HEK293 (cell line): ENCODE measurements at regions not wholly inside any gene's neighbourhood (a gene's known extent, or its start where the extent isn't known, plus 50 kb on each side); places are given as distances from the start of the nearest gene placed in this dataset.
"Not testable (repeated sequence)": the region's sequence is repeated elsewhere in the genome, so short reads cannot be mapped to it uniquely, and the experiment has no call there.

Experiments used
- CTCF ChIA-PET: fragments of 350-600 bp; formaldehyde crosslinking; extraction: SDS; loops from one replicate; lab custom pipeline; 2021; ENCODE audit warnings: antibody characterized with exemption; lab: Yijun Ruan, JAX
- POLR2A ChIA-PET: fragments of 300-600 bp; formaldehyde crosslinking; extraction: SDS; loops from one replicate; lab custom pipeline; 2020; ENCODE audit warnings: antibody characterized with exemption, inconsistent platforms; lab: Yijun Ruan, JAX
- H3K27ac ChIP-seq: fragments of 200-500 bp; sonication (Bioruptor generic); 2 replicates; pipeline ENCODE4 v1.5.1; 2014; ENCODE audit warnings: low read depth, low read length, control low read depth, inconsistent platforms; ENCODE audit errors: extremely low read depth
- H3K36me3 ChIP-seq, 2 experiments: fragments of 200-500 bp in 1 of 2; sonication (Bioruptor generic) in 1 of 2; 1 replicate in 1 of 2; 2 replicates in 1 of 2; pipeline ENCODE4 v1.5.1; 2014 to 2017; ENCODE audit warnings: inconsistent platforms in 2 of 2, low read length in 2 of 2; ENCODE audit not compliant: control insufficient read depth in 2 of 2, insufficient read depth in 1 of 2
- H3K4me1 ChIP-seq: fragments of 200-500 bp; sonication (Bioruptor generic); 2 replicates; pipeline ENCODE4 v1.5.1; 2014; ENCODE audit warnings: mild to moderate bottlenecking, low read length, inconsistent platforms; ENCODE audit not compliant: control insufficient read depth, insufficient read depth
- H3K4me3 ChIP-seq: 2 replicates; pipeline ENCODE4 v1.5.1; 2011; ENCODE audit warnings: low read depth, mild to moderate bottlenecking, control low read depth, low read length, moderate library complexity
- H3K9me3 ChIP-seq: fragments of 200-500 bp; sonication (Bioruptor generic); 2 replicates; pipeline ENCODE4 v1.5.1; 2014; ENCODE audit warnings: low read depth, low read length, inconsistent platforms; ENCODE audit not compliant: control insufficient read depth, insufficient read depth
- BCL11B ChIP-seq: fragments of 450-650 bp; formaldehyde crosslinking; IDR thresholded peaks from 2 replicates; pipeline ENCODE4 v1.5.1; 2016; ENCODE audit warnings: low read depth, missing biosample characterization, missing genetic modification characterization
- GLIS2 ChIP-seq: fragments of 450-650 bp; formaldehyde crosslinking; IDR thresholded peaks from 2 replicates; pipeline ENCODE4 v1.5.1; 2016; ENCODE audit warnings: missing biosample characterization, missing genetic modification characterization
- KLF8 ChIP-seq: fragments of 450-650 bp; formaldehyde crosslinking; IDR thresholded peaks from 2 replicates; pipeline ENCODE4 v1.5.1; 2016; ENCODE audit warnings: missing biosample characterization, missing genetic modification characterization
- MZF1 ChIP-seq: fragments of 450-650 bp; formaldehyde crosslinking; IDR thresholded peaks from 2 replicates; pipeline ENCODE4 v1.5.1; 2017; ENCODE audit warnings: missing biosample characterization, missing genetic modification characterization, borderline replicate concordance
- OSR2 ChIP-seq: fragments of 450-650 bp; formaldehyde crosslinking; IDR thresholded peaks from 2 replicates; pipeline ENCODE4 v1.5.1; 2016; ENCODE audit warnings: missing biosample characterization, missing genetic modification characterization
- OVOL3 ChIP-seq: fragments of 450-650 bp; formaldehyde crosslinking; IDR thresholded peaks from 2 replicates; pipeline ENCODE4 v1.5.1; 2016; ENCODE audit warnings: missing biosample characterization, missing genetic modification characterization
- PRDM2 ChIP-seq: fragments of 450-650 bp; formaldehyde crosslinking; IDR thresholded peaks from 2 replicates; pipeline ENCODE4 v1.5.1; 2016; ENCODE audit warnings: missing biosample characterization, missing genetic modification characterization, borderline replicate concordance
- RBAK ChIP-seq: fragments of 450-650 bp; formaldehyde crosslinking; IDR thresholded peaks from 2 replicates; pipeline ENCODE4 v1.5.1; 2016; ENCODE audit warnings: missing biosample characterization, missing genetic modification characterization
- ZBTB44 ChIP-seq: fragments of 450-650 bp; IDR thresholded peaks from 2 replicates; pipeline ENCODE4 v1.5.1; 2018; ENCODE audit warnings: missing biosample characterization, mild to moderate bottlenecking, missing genetic modification characterization
- ZFP41 ChIP-seq: fragments of 450-650 bp; formaldehyde crosslinking; IDR thresholded peaks from 2 replicates; pipeline ENCODE4 v1.5.1; 2016; ENCODE audit warnings: missing biosample characterization, missing genetic modification characterization, borderline replicate concordance
- ZNF133 ChIP-seq: fragments of 450-650 bp; formaldehyde crosslinking; IDR thresholded peaks from 2 replicates; pipeline ENCODE4 v1.5.1; 2016; ENCODE audit warnings: missing biosample characterization, missing genetic modification characterization
- ZNF169 ChIP-seq: fragments of 450-650 bp; formaldehyde crosslinking; IDR thresholded peaks from 2 replicates; pipeline ENCODE4 v1.5.1; 2016; ENCODE audit warnings: missing biosample characterization, missing genetic modification characterization
- ZNF266 ChIP-seq: fragments of 450-650 bp; formaldehyde crosslinking; IDR thresholded peaks from 2 replicates; pipeline ENCODE4 v1.5.1; 2016; ENCODE audit warnings: missing biosample characterization, missing genetic modification characterization, low read depth
- ZNF426 ChIP-seq: fragments of 450-650 bp; formaldehyde crosslinking; IDR thresholded peaks from 2 replicates; pipeline ENCODE4 v1.5.1; 2017; ENCODE audit warnings: missing biosample characterization, missing genetic modification characterization, mild to moderate bottlenecking, inconsistent platforms, moderate library complexity
- ZNF585B ChIP-seq: fragments of 450-650 bp; formaldehyde crosslinking; IDR thresholded peaks from 2 replicates; pipeline ENCODE4 v1.5.1; 2016; ENCODE audit warnings: missing biosample characterization, missing genetic modification characterization
- ZNF629 ChIP-seq: fragments of 450-650 bp; formaldehyde crosslinking; IDR thresholded peaks from 2 replicates; pipeline ENCODE4 v1.5.1; 2017; ENCODE audit warnings: missing biosample characterization, missing genetic modification characterization
- ZNF677 ChIP-seq: fragments of 450-650 bp; IDR thresholded peaks from 2 replicates; pipeline ENCODE4 v1.5.0; 2018; ENCODE audit warnings: missing biosample characterization, mild to moderate bottlenecking, missing genetic modification characterization, moderate library complexity
- ZNF701 ChIP-seq: fragments of 450-650 bp; formaldehyde crosslinking; IDR thresholded peaks from 2 replicates; pipeline ENCODE4 v1.5.1; 2016; ENCODE audit warnings: missing biosample characterization, missing genetic modification characterization
- ZNF707 ChIP-seq: fragments of 450-650 bp; formaldehyde crosslinking; IDR thresholded peaks from 2 replicates; pipeline ENCODE4 v1.5.1; 2016; ENCODE audit warnings: missing biosample characterization, missing genetic modification characterization
- ZNF747 ChIP-seq: fragments of 450-650 bp; formaldehyde crosslinking; IDR thresholded peaks from 2 replicates; pipeline ENCODE4 v1.5.1; 2016; ENCODE audit warnings: missing biosample characterization, missing genetic modification characterization

- ChIA-PET CTCF (no interaction called here), POLR2A (no interaction called here)
- Histone ChIP-seq H3K9me3 (no peaks in the 10 kb centered on the region), H3K4me3 (no peak overlapping the region), H3K4me1 (no peaks in the 10 kb centered on the region), H3K27ac (no peak overlapping the region), H3K36me3 (no peaks in the 10 kb centered on the region)
- TF ChIP-seq OVOL3 (tag by site-specific recombination): no peak
- TF ChIP-seq ZBTB44 (tag by site-specific recombination): no peak
- TF ChIP-seq ZNF747 (tag by site-specific recombination): no peak
- TF ChIP-seq PRDM2 (tag by site-specific recombination): no peak
- no peak for TF ChIP-seq KLF8
- TF ChIP-seq ZNF133 (tag by site-specific recombination): no peak
- TF ChIP-seq ZNF707: no peak
- no peak for TF ChIP-seq MZF1
- no peak for TF ChIP-seq ZNF701 (tag by site-specific recombination)
- TF ChIP-seq ZNF266 (tag by site-specific recombination): no peak
- no peak for TF ChIP-seq ZNF426 (tag by site-specific recombination)
- no peak for TF ChIP-seq ZNF629 (tag by site-specific recombination)
- TF ChIP-seq GLIS2 (tag by site-specific recombination): no peak
- TF ChIP-seq BCL11B (tag by site-specific recombination): no peak
- TF ChIP-seq ZNF169 (tag by site-specific recombination): no peak
- TF ChIP-seq ZNF677 (tag by site-specific recombination): no peak
- TF ChIP-seq OSR2 (tag by site-specific recombination): no peak
- TF ChIP-seq RBAK (tag by site-specific recombination): no peak
- no peak for TF ChIP-seq ZFP41 (tag by site-specific recombination)
Measured at GRCh38 chr17:27106982-27107360, 186.9 kb upstream of the WSB1 start.

- H3K4me1 ChIP-seq, H3K27ac ChIP-seq, H3K4me3 ChIP-seq, CTCF ChIA-PET, H3K36me3 ChIP-seq, H3K9me3 ChIP-seq, POLR2A ChIA-PET: not testable (repeated sequence)
- peak; percentile 28; the same call in 1 of the 2 replicates for TF ChIP-seq ZNF585B
Measured at GRCh38 chr17:27107386-27108328, 186.3 kb upstream of the WSB1 start.
